A549 (cell line): ENCODE measurements at regions not wholly inside any gene's neighbourhood (a gene's known extent, or its start where the extent isn't known, plus 50 kb on each side); places are given as distances from the start of the nearest gene placed in this dataset.
A peak's percentile ranks its signal among the peaks of the same experiment; 100 is the strongest.

Experiments used
- ATAC-seq, 2 experiments: fragments of 200-7000 bp in 1 of 2; fragments of >200 bp in 1 of 2; cut with Nextera tagmentation in 1 of 2; cut with Tn5 transposase in 1 of 2; 3 replicates each; pipeline versions ENCODE4 v1.8.0 to v1.9.1; 2018 to 2020; ENCODE audit warnings: mild to moderate bottlenecking in 1 of 2, moderate library complexity in 1 of 2
- CTCF ChIA-PET: fragments of 300-600 bp; sonication (Branson Sonifier 250); formaldehyde crosslinking; extraction: SDS; loops from one replicate; lab custom pipeline; 2021; ENCODE audit warnings: antibody characterized with exemption, inconsistent platforms; lab: Yijun Ruan, JAX
- POLR2A ChIA-PET: fragments of 350-600 bp; formaldehyde crosslinking; extraction: SDS; loops from one replicate; lab custom pipeline; 2021; ENCODE audit warnings: antibody characterized with exemption, inconsistent platforms; lab: Yijun Ruan, JAX
- DNase-seq, 2 experiments: peaks; one replicate each; pipeline versions ENCODE4 v3.0.0 to v3.0.0-alpha.2; 2011 to 2016; ENCODE audit warnings: low read depth in 1 of 2, low spot score in 1 of 2
- FAIRE-seq: peaks from 2 replicates; lab custom pipeline; 2011; peaks lifted over from hg19 to GRCh38; lab: Jason Lieb, UNC
- H3K27ac ChIP-seq, 2 experiments: fragments of >200 bp; sonication (Bioruptor Twin); formaldehyde crosslinking; 3 replicates each; pipeline ENCODE4 v1.5.1; 2016 to 2017
- H3K4me1 ChIP-seq: fragments of >200 bp; sonication (Bioruptor Twin); formaldehyde crosslinking; 3 replicates; pipeline ENCODE4 v1.6.1; 2016
- H3K4me2 ChIP-seq: fragments of >200 bp; sonication (Bioruptor Twin); formaldehyde crosslinking; 3 replicates; pipeline ENCODE4 v1.6.1; 2016
- H3K4me3 ChIP-seq: fragments of >200 bp; sonication (Bioruptor Twin); formaldehyde crosslinking; 3 replicates; pipeline ENCODE4 v1.5.1; 2016
- H3K9me3 ChIP-seq: fragments of >200 bp; sonication (Bioruptor Twin); formaldehyde crosslinking; 3 replicates; pipeline ENCODE4 v1.6.1; 2016
- BCL3 ChIP-seq: fragments of >200 bp; sonication (Bioruptor Twin); formaldehyde crosslinking; IDR thresholded peaks from 3 replicates; pipeline ENCODE4 v1.6.1; 2016
- CEBPB ChIP-seq, 2 experiments: fragments of >200 bp in 1 of 2; sonication (Bioruptor Twin) in 1 of 2; formaldehyde crosslinking in 1 of 2; IDR thresholded peaks; 2 replicates each; pipeline ENCODE4 v1.6.1; 2012 to 2016
- EP300 ChIP-seq, 2 experiments: fragments of >200 bp; sonication (Bioruptor Twin); formaldehyde crosslinking; IDR thresholded peaks; 2 replicates in 1 of 2; 3 replicates in 1 of 2; pipeline ENCODE4 v1.6.1; 2016 to 2017
- FOSB ChIP-seq: fragments of 250-450 bp; sonication (Bioruptor Pico); IDR thresholded peaks from 2 replicates; pipeline ENCODE4 v1.5.0; 2020; ENCODE audit warnings: mild to moderate bottlenecking, moderate library complexity
- FOSL2 ChIP-seq, 2 experiments: fragments of 450-650 bp in 1 of 2; fragments of >200 bp in 1 of 2; sonication (Bioruptor Twin) in 1 of 2; formaldehyde crosslinking; IDR thresholded peaks; 2 replicates each; pipeline versions ENCODE4 v1.5.0 to v1.6.1; 2016 to 2020; ENCODE audit warnings: mild to moderate bottlenecking in 1 of 2, moderate library complexity in 1 of 2
- GATA3 ChIP-seq: IDR thresholded peaks from 2 replicates; pipeline ENCODE4 v1.6.1; 2012; ENCODE audit warnings: borderline replicate concordance
- HEYL ChIP-seq: fragments of 250-450 bp; sonication (Bioruptor Pico); IDR thresholded peaks from 2 replicates; pipeline ENCODE4 v1.8.0; 2021; ENCODE audit warnings: mild to moderate bottlenecking, moderate library complexity
- HOXB5 ChIP-seq: fragments of 250-450 bp; sonication (Bioruptor Pico); IDR thresholded peaks from 2 replicates; pipeline ENCODE4 v1.5.0; 2020; ENCODE audit warnings: mild to moderate bottlenecking, moderate library complexity
- JUN ChIP-seq, 2 experiments: fragments of >200 bp; sonication (Bioruptor Twin); formaldehyde crosslinking; IDR thresholded peaks; 2 replicates in 1 of 2; 3 replicates in 1 of 2; pipeline ENCODE4 v1.6.1; 2016 to 2017
- JUNB ChIP-seq: fragments of >200 bp; sonication (Bioruptor Twin); formaldehyde crosslinking; IDR thresholded peaks from 2 replicates; pipeline ENCODE4 v1.6.1; 2016
- MAFK ChIP-seq: fragments of 450-650 bp; IDR thresholded peaks from 2 replicates; pipeline ENCODE4 v1.6.1; 2014; ENCODE audit not compliant: partially characterized antibody
- NFE2L2 ChIP-seq: fragments of 150-350 bp; conservative IDR thresholded peaks from 2 replicates; pipeline ENCODE4 v1.6.1; 2014; ENCODE audit warnings: low read length
- NPAS2 ChIP-seq: fragments of 250-450 bp; sonication (Bioruptor Pico); IDR thresholded peaks from 2 replicates; pipeline ENCODE4 v1.8.0; 2022; ENCODE audit warnings: mild to moderate bottlenecking, moderate library complexity, borderline replicate concordance
- POLR2AphosphoS2 ChIP-seq: conservative IDR thresholded peaks from 2 replicates; pipeline ENCODE4 v1.6.1; 2012; ENCODE audit warnings: low read length, improper control_type of control experiment, inconsistent platforms
- RAD21 ChIP-seq, 2 experiments: fragments of >200 bp in 1 of 2; sonication (Bioruptor Twin) in 1 of 2; formaldehyde crosslinking in 1 of 2; IDR thresholded peaks in 1 of 2; conservative IDR thresholded peaks in 1 of 2; 2 replicates in 1 of 2; 3 replicates in 1 of 2; pipeline ENCODE4 v1.6.1; 2012 to 2018; ENCODE audit warnings: inconsistent platforms in 1 of 2
- SMC3 ChIP-seq: fragments of >200 bp; sonication (Bioruptor Twin); formaldehyde crosslinking; IDR thresholded peaks from 3 replicates; pipeline ENCODE4 v1.6.1; 2018; ENCODE audit warnings: inconsistent platforms
- ZSCAN20 ChIP-seq: fragments of 250-450 bp; sonication (Bioruptor Pico); IDR thresholded peaks from 2 replicates; pipeline ENCODE4 v1.8.0; 2022; ENCODE audit warnings: mild to moderate bottlenecking, moderate library complexity
- WGBS: methylation state at CpG from one replicate; pipeline ENCODE4 v1.1.6; 2017; ENCODE audit errors: missing lambda C conversion rate; 5-methylcytosine and 5-hydroxymethylcytosine counted together
- TF ChIP-seq, protein P1 (sequence below): fragments of 200-600 bp; sonication (generic); IDR thresholded peaks from 2 replicates; pipeline ENCODE4 v1.6.1; 2016; ENCODE audit warnings: antibody characterized with exemption, mild to moderate bottlenecking, moderate library complexity
- TF ChIP-seq, protein P2 (sequence below): IDR thresholded peaks from 2 replicates; pipeline ENCODE4 v1.6.1; 2012
- TF ChIP-seq, protein P3 (sequence below): fragments of >200 bp; sonication (Bioruptor Twin); formaldehyde crosslinking; IDR thresholded peaks from 2 replicates; pipeline ENCODE4 v1.6.1; 2016
- TF ChIP-seq, protein P4 (sequence below): fragments of 250-450 bp; sonication (Bioruptor Pico); IDR thresholded peaks from 2 replicates; pipeline ENCODE4 v1.5.0; 2020; ENCODE audit warnings: low read depth, mild to moderate bottlenecking, moderate library complexity
- TF ChIP-seq, protein P5 (sequence below): IDR thresholded peaks from 2 replicates; pipeline ENCODE4 v1.6.1; 2012

DNA sequence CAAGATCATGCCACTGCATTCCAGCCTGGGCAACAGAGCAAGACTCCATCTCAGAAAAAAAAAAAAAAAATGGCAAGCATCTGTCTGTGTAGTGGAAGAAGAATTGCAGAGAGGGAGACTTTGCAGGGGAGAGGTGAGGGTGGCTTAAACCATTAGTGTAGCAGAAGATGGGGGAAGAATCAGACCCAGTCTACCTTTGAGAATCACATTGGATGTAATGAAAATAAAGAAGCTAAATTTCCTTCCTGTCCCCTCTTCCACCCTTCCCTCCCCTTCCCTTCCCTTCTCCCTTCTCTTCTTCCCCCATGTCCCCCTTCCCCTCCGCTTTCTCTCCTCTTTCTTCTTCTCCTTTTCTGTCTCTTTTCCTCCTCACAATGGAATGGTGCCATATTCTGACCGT is 180.8 kb upstream of the SVIL start:
- WGBS, result 69% methylated on average over 2 of the region's 2 CpGs
- Histone ChIP-seq H3K4me2 (no peak overlapping the region), H3K9me3 (no peaks in the 10 kb centered on the region), H3K27ac (peak overlapping the region in 1 of 2 experiments; percentile 36; a peak in 2 of 6 replicates), H3K4me3 (no peak overlapping the region), H3K4me1 (peaks cover 26% of the 10 kb centered on the region)
- ChIA-PET CTCF (interaction anchor here (0.6 to 2.7 kb wide), 6 partner anchors 10 to 157 kb away, joined by 3 to 11 read pairs (median 6); no protein-coding TSS in a partner anchor), POLR2A (no interaction called here)
- no peak for FAIRE-seq
- no peak for DNase-seq
- ATAC-seq, result no peak
- TF ChIP-seq, protein P1, sequence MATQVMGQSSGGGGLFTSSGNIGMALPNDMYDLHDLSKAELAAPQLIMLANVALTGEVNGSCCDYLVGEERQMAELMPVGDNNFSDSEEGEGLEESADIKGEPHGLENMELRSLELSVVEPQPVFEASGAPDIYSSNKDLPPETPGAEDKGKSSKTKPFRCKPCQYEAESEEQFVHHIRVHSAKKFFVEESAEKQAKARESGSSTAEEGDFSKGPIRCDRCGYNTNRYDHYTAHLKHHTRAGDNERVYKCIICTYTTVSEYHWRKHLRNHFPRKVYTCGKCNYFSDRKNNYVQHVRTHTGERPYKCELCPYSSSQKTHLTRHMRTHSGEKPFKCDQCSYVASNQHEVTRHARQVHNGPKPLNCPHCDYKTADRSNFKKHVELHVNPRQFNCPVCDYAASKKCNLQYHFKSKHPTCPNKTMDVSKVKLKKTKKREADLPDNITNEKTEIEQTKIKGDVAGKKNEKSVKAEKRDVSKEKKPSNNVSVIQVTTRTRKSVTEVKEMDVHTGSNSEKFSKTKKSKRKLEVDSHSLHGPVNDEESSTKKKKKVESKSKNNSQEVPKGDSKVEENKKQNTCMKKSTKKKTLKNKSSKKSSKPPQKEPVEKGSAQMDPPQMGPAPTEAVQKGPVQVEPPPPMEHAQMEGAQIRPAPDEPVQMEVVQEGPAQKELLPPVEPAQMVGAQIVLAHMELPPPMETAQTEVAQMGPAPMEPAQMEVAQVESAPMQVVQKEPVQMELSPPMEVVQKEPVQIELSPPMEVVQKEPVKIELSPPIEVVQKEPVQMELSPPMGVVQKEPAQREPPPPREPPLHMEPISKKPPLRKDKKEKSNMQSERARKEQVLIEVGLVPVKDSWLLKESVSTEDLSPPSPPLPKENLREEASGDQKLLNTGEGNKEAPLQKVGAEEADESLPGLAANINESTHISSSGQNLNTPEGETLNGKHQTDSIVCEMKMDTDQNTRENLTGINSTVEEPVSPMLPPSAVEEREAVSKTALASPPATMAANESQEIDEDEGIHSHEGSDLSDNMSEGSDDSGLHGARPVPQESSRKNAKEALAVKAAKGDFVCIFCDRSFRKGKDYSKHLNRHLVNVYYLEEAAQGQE, result no peak
- TF ChIP-seq FOSB (CRISPR knock-in tag), result no peak
- no peak for TF ChIP-seq BCL3
- TF ChIP-seq, protein P2, sequence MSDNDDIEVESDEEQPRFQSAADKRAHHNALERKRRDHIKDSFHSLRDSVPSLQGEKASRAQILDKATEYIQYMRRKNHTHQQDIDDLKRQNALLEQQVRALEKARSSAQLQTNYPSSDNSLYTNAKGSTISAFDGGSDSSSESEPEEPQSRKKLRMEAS, result no peak
- TF ChIP-seq, protein P3, sequence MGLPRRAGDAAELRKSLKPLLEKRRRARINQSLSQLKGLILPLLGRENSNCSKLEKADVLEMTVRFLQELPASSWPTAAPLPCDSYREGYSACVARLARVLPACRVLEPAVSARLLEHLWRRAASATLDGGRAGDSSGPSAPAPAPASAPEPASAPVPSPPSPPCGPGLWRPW, result no peak

- no peak for FAIRE-seq
- no peak overlapping the region for H3K4me3 ChIP-seq
- CTCF ChIA-PET, result interaction anchor here (1.0 to 2.0 kb wide), 5 partner anchors 17 to 190 kb away, joined by 3 to 5 read pairs (median 3); no protein-coding TSS in a partner anchor
These were observed 177.1 kb upstream of the SVIL start for GRCh38 chr10:29811751-29812427.

More at GRCh38 chr10:29811751-29812427, 177.1 kb upstream of the SVIL start:
- Histone ChIP-seq H3K4me1 (peaks cover 37% of the 10 kb centered on the region), H3K27ac (peak overlapping the region; percentile 73 to 80), H3K9me3 (no peaks in the 10 kb centered on the region), H3K4me2 (peak overlapping the region; percentile 58)
- peak; percentile 57; the same call in 1 of the 2 replicates for TF ChIP-seq FOSL2 (IDR thresholded peaks at IDR 0.05)
- TF ChIP-seq FOSL2 (CRISPR knock-in tag; IDR thresholded peaks at IDR 0.05), result no peak; the same call in 1 of the 2 replicates
- peak; percentile 82; the same call in 1 of the 2 replicates for TF ChIP-seq HOXB5
- TF ChIP-seq HEYL (CRISPR knock-in tag), result no peak
- TF ChIP-seq, protein P4, sequence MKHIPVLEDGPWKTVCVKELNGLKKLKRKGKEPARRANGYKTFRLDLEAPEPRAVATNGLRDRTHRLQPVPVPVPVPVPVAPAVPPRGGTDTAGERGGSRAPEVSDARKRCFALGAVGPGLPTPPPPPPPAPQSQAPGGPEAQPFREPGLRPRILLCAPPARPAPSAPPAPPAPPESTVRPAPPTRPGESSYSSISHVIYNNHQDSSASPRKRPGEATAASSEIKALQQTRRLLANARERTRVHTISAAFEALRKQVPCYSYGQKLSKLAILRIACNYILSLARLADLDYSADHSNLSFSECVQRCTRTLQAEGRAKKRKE (CRISPR knock-in tag), result no peak
- TF ChIP-seq NFE2L2, result peak; percentile 48; the same call in 1 of the 2 replicates
- no peak for TF ChIP-seq NPAS2 (CRISPR knock-in tag)
- TF ChIP-seq, protein P2, result peak; percentile 32; the same call in 1 of the 2 replicates
- TF ChIP-seq, protein P5, sequence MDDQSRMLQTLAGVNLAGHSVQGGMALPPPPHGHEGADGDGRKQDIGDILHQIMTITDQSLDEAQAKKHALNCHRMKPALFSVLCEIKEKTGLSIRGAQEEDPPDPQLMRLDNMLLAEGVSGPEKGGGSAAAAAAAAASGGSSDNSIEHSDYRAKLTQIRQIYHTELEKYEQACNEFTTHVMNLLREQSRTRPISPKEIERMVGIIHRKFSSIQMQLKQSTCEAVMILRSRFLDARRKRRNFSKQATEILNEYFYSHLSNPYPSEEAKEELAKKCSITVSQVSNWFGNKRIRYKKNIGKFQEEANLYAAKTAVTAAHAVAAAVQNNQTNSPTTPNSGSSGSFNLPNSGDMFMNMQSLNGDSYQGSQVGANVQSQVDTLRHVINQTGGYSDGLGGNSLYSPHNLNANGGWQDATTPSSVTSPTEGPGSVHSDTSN, result no peak
- TF ChIP-seq, protein P3, result 0 out of 2 replicates have a peak, but pooled peaks have one; percentile 26
- TF ChIP-seq BCL3, result peak; percentile 41; the same call in 1 of the 3 replicates
- peak; percentile 84 for TF ChIP-seq JUNB
- TF ChIP-seq RAD21 (conservative IDR thresholded peaks at IDR 0.05 in 1 of 2, IDR thresholded peaks at IDR 0.05 in 1 of 2), result no peak; a peak in 1 of 5 replicates
- TF ChIP-seq CEBPB (IDR thresholded peaks at IDR 0.05), result peak in 1 of 2 experiments; percentile 55; a peak in 2 of 4 replicates
- 0 out of 2 replicates have a peak, but pooled peaks have one; percentile 48 for TF ChIP-seq ZSCAN20 (CRISPR knock-in tag)
- peak; percentile 97 for TF ChIP-seq GATA3
- peak; percentile 27; the same call in 2 of the 3 replicates for TF ChIP-seq SMC3
- peak; percentile 69 to 83; a peak in 3 of 5 replicates for TF ChIP-seq EP300 (IDR thresholded peaks at IDR 0.05)
- no peak for TF ChIP-seq POLR2AphosphoS2
- peak; percentile 49 to 61; a peak in 3 of 5 replicates for TF ChIP-seq JUN (IDR thresholded peaks at IDR 0.05)
- peak; percentile 25 for TF ChIP-seq MAFK
- peak; percentile 33 to 89 for DNase-seq
- peak; percentile 72 to 79 for ATAC-seq
- POLR2A ChIA-PET, result interaction anchor here (0.8 to 1.3 kb wide), 2 partner anchors 76 to 153 kb away, joined by 3 read pairs; no protein-coding TSS in a partner anchor
- 2% methylated on average over 5 of the region's 5 CpGs for WGBS
